Aorta (tissue), 5 donors: ENCODE measurements at regions not wholly inside any gene's neighbourhood (a gene's known extent, or its start where the extent isn't known, plus 50 kb on each side); places are given as distances from the start of the nearest gene placed in this dataset.

Experiments
- ATAC-seq: fragments of 200-7000 bp; cut with Tn5 transposase; one replicate; pipeline ENCODE4 v1.9.1; 2022; ENCODE audit warnings: moderate library complexity; ENCODE audit not compliant: low FRiP score
- DNase-seq, 2 donors: peaks; one replicate each; pipeline ENCODE4 v3.0.0-alpha.2; 2020
- H3K27ac ChIP-seq, 2 donors: one replicate each; pipeline ENCODE4 v1.5.1; 2013; ENCODE audit warnings: low read length in 2 of 2, mild to moderate bottlenecking in 2 of 2, moderate library complexity in 2 of 2, control low read depth in 1 of 2, inconsistent platforms in 1 of 2, low read depth in 1 of 2
- H3K27me3 ChIP-seq, 2 donors: one replicate each; pipeline ENCODE4 v1.6.1; 2013; ENCODE audit warnings: control low read depth in 1 of 2, low read length in 1 of 2, mild to moderate bottlenecking in 1 of 2, moderate library complexity in 1 of 2; ENCODE audit not compliant: insufficient read depth in 2 of 2, control insufficient read depth in 1 of 2
- H3K36me3 ChIP-seq, 2 donors: one replicate each; pipeline ENCODE4 v1.6.1; 2013; ENCODE audit warnings: control low read depth in 1 of 2, low read length in 1 of 2, mild to moderate bottlenecking in 1 of 2; ENCODE audit not compliant: insufficient read depth in 2 of 2, control insufficient read depth in 1 of 2
- H3K4me1 ChIP-seq, 2 donors: one replicate each; pipeline ENCODE4 v1.6.1; 2013; ENCODE audit warnings: low read length in 2 of 2, control low read depth in 1 of 2, mild to moderate bottlenecking in 1 of 2, moderate library complexity in 1 of 2; ENCODE audit not compliant: insufficient read depth in 2 of 2, control insufficient read depth in 1 of 2
- H3K4me3 ChIP-seq, 2 donors: one replicate each; pipeline ENCODE4 v1.5.1; 2013; ENCODE audit warnings: low read length in 2 of 2, control low read depth in 1 of 2, mild to moderate bottlenecking in 1 of 2
- H3K9me3 ChIP-seq: one replicate; pipeline ENCODE4 v1.6.1; 2013; ENCODE audit warnings: mild to moderate bottlenecking, low read length; ENCODE audit not compliant: control insufficient read depth
- WGBS, 2 donors: extraction: QIAGEN DNeasy Blood & Tissue Kit; methylation state at CpG; one replicate each; pipeline ENCODE4 v1.1.7; 2013; 5-methylcytosine and 5-hydroxymethylcytosine counted together
- intact Hi-C, 2 donors: fragments of 100-400 bp; cut with DNase I; formaldehyde crosslinking; loops; one replicate each; pipeline versions ENCODE4 v1.14.2 to v1.15.0; 2022
- donor health status: healthy with polysubstance abuse.
- donor health status: Bipolar disorder and iron deficiency.
- donor health status: DM: no; HTN: no; CAD: no.
- donor health status: DM: no; HTN: no; CAD: no.
- donor health status: DM: yes; HTN: yes; CAD: no.

GRCh38 chr2:6310256-6311215 lies 555.2 kb downstream of the CMPK2 start:
- DNase-seq = no peak
- no peak overlapping the region for H3K4me3 ChIP-seq
- no peaks in the 10 kb centered on the region for H3K36me3 ChIP-seq
- H3K27ac ChIP-seq = no peak overlapping the region
- ATAC-seq = no peak
- no peaks in the 10 kb centered on the region for H3K4me1 ChIP-seq
- intact Hi-C loops = no loop called here
- H3K9me3 ChIP-seq = peaks cover 2% of the 10 kb centered on the region
- 25 to 29% methylated on average over 16 of the region's 16 CpGs for WGBS, 2 donors
- peaks cover 0 to 3% of the 10 kb centered on the region in 2 donors for H3K27me3 ChIP-seq

- ATAC-seq (no peak), DNase-seq (no peak)
- H3K36me3 ChIP-seq = no peaks in the 10 kb centered on the region
- peaks cover 0 to 4% of the 10 kb centered on the region in 2 donors for H3K27me3 ChIP-seq
- no peaks in the 10 kb centered on the region for H3K4me1 ChIP-seq
- WGBS, 2 donors = 86 to 89% methylated on average over 6 of the region's 6 CpGs
- H3K4me3 ChIP-seq = no peak overlapping the region
- no peak overlapping the region for H3K27ac ChIP-seq
- H3K9me3 ChIP-seq = peaks cover 2% of the 10 kb centered on the region
- intact Hi-C loops = no loop called here
Observed at GRCh38 chr2:6312367-6312766, 553.3 kb downstream of the CMPK2 start.

GRCh38 chr2:6314218-6314960 lies 551.3 kb downstream of the CMPK2 start:
- WGBS, 2 donors = 62 to 63% methylated on average over 4 of the region's 4 CpGs
- DNase-seq = no peak
- Histone ChIP-seq H3K4me1 (no peaks in the 10 kb centered on the region), H3K9me3 (no peaks in the 10 kb centered on the region), H3K36me3 (no peaks in the 10 kb centered on the region), H3K27ac (no peak overlapping the region), H3K4me3 (no peak overlapping the region), H3K27me3 (peaks cover 0 to 4% of the 10 kb centered on the region in 2 donors)
- no peak for ATAC-seq
- intact Hi-C loops = no loop called here

GRCh38 chr2:6325616-6326015 lies 540.1 kb downstream of the CMPK2 start:
- Histone ChIP-seq H3K36me3 (no peaks in the 10 kb centered on the region), H3K27me3 (no peaks in the 10 kb centered on the region), H3K27ac (no peak overlapping the region), H3K9me3 (no peaks in the 10 kb centered on the region), H3K4me3 (no peak overlapping the region), H3K4me1 (no peaks in the 10 kb centered on the region)
- 53 to 70% methylated on average over 9 of the region's 9 CpGs for WGBS, 2 donors
- intact Hi-C loops = no loop called here
- DNase-seq (no peak), ATAC-seq (no peak)

- no peak for ATAC-seq
- intact Hi-C loops = no loop called here
- DNase-seq = no peak
- H3K36me3 ChIP-seq = no peaks in the 10 kb centered on the region
- H3K4me3 ChIP-seq = no peak overlapping the region
- H3K9me3 ChIP-seq = no peaks in the 10 kb centered on the region
- no peaks in the 10 kb centered on the region for H3K4me1 ChIP-seq
- H3K27me3 ChIP-seq = no peaks in the 10 kb centered on the region
- WGBS, 2 donors = 83 to 89% methylated on average over 3 of the region's 3 CpGs
- H3K27ac ChIP-seq = no peak overlapping the region
Observed at GRCh38 chr2:6326958-6327357, 538.7 kb downstream of the CMPK2 start.

GRCh38 chr2:6336752-6337471 lies 528.8 kb downstream of the CMPK2 start:
- Histone ChIP-seq H3K27me3 (no peaks in the 10 kb centered on the region), H3K27ac (no peak overlapping the region), H3K4me1 (peaks cover 0 to 2% of the 10 kb centered on the region in 2 donors), H3K4me3 (no peak overlapping the region), H3K36me3 (no peaks in the 10 kb centered on the region), H3K9me3 (peaks cover 2% of the 10 kb centered on the region)
- no peak for DNase-seq
- ATAC-seq = no peak
- intact Hi-C loops = no loop called here
- WGBS, 2 donors = 67 to 81% methylated on average over 5 of the region's 5 CpGs

- no peaks in the 10 kb centered on the region for H3K27me3 ChIP-seq
- intact Hi-C loops = no loop called here
- H3K9me3 ChIP-seq = peaks cover 2% of the 10 kb centered on the region
- 20 to 26% methylated on average over 8 of the region's 8 CpGs for WGBS, 2 donors
- H3K4me3 ChIP-seq = no peak overlapping the region
- DNase-seq (no peak), ATAC-seq (no peak)
- H3K27ac ChIP-seq = no peak overlapping the region
- H3K4me1 ChIP-seq = peaks cover 0 to 2% of the 10 kb centered on the region in 2 donors
- no peaks in the 10 kb centered on the region for H3K36me3 ChIP-seq
Observed at GRCh38 chr2:6337472-6337820, 528.3 kb downstream of the CMPK2 start.

GRCh38 chr2:6341588-6342129 lies 524.0 kb downstream of the CMPK2 start:
- 54 to 56% methylated on average over 3 of the region's 3 CpGs for WGBS, 2 donors
- intact Hi-C loops = no loop called here

More at GRCh38 chr2:6341588-6342129, 524.0 kb downstream of the CMPK2 start:
- DNase-seq (no peak), ATAC-seq (no peak)
- H3K27ac ChIP-seq = no peak overlapping the region
- no peaks in the 10 kb centered on the region for H3K27me3 ChIP-seq
- no peaks in the 10 kb centered on the region for H3K36me3 ChIP-seq
- H3K4me1 ChIP-seq = no peaks in the 10 kb centered on the region
- H3K4me3 ChIP-seq = no peak overlapping the region
- no peaks in the 10 kb centered on the region for H3K9me3 ChIP-seq
